Subcutaneous abdominal adipose tissue (tissue), 5 donors: ENCODE measurements at regions not wholly inside any gene's neighbourhood (a gene's known extent, or its start where the extent isn't known, plus 50 kb on each side); places are given as distances from the start of the nearest gene placed in this dataset.

ENCODE experiments used
- H3K27ac ChIP-seq: one replicate; pipeline ENCODE4 v1.7.0; 2013; ENCODE audit warnings: low read depth, mild to moderate bottlenecking, inconsistent platforms, low read length, moderate library complexity
- H3K27me3 ChIP-seq, 5 donors: one replicate each; pipeline ENCODE4 v1.7.0; 2013; ENCODE audit warnings: low read length in 5 of 5, inconsistent platforms in 1 of 5; ENCODE audit not compliant: control insufficient read depth in 5 of 5, insufficient read depth in 4 of 5
- H3K36me3 ChIP-seq, 5 donors: one replicate each; pipeline ENCODE4 v1.7.0; 2013; ENCODE audit warnings: low read length in 5 of 5; ENCODE audit not compliant: control insufficient read depth in 5 of 5, insufficient read depth in 5 of 5
- H3K4me1 ChIP-seq, 5 donors: one replicate each; pipeline ENCODE4 v1.7.0; 2013; ENCODE audit warnings: low read length in 5 of 5, mild to moderate bottlenecking in 3 of 5, moderate library complexity in 1 of 5; ENCODE audit not compliant: control insufficient read depth in 5 of 5, insufficient read depth in 5 of 5
- H3K4me3 ChIP-seq, 5 donors: one replicate each; pipeline ENCODE4 v1.7.0; 2013; ENCODE audit warnings: low read length in 5 of 5, low read depth in 1 of 5
- H3K9ac ChIP-seq, 5 donors: one replicate each; pipeline ENCODE4 v1.7.0; 2013; ENCODE audit warnings: low read length in 5 of 5, mild to moderate bottlenecking in 4 of 5, moderate library complexity in 3 of 5
- H3K9me3 ChIP-seq, 5 donors: one replicate each; pipeline ENCODE4 v1.7.0; 2013; ENCODE audit warnings: low read length in 5 of 5; ENCODE audit not compliant: control insufficient read depth in 5 of 5
- donor health status: healthy.
- donor health status: healthy.
- donor health status: healthy.
- donor health status: healthy.
- donor health status: healthy.

DNA sequence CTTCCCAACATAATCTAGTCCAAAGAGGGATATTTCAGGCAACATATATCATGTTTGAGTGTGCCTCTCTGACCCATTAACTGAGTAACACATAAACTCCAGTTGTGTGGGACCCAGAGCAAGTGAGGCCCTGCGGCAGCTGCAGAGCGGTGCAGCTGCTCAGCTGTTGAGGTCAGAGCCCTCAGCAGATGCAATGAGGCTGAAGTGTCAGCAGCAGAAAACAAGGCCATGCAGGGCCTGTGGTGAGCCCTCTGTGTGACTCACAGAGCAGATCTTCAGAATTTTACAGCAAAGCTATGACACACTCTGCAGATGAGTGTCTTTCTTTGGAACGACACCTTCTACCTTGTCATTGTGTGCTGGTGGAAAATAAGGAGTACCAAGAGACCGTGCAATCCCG lies 168.5 kb downstream of the CBLN2 start:
- Histone ChIP-seq H3K4me1 (no peaks in the 10 kb centered on the region), H3K9me3 (peaks cover 0 to 6% (median 0%) of the 10 kb centered on the region in 5 donors), H3K36me3 (no peaks in the 10 kb centered on the region), H3K27ac (no peak overlapping the region), H3K9ac (no peak overlapping the region), H3K27me3 (no peaks in the 10 kb centered on the region), H3K4me3 (no peak overlapping the region)

GRCh38 chr18:72372076-72372475 lies 172.1 kb downstream of the CBLN2 start:
- peaks cover 0 to 8% (median 0%) of the 10 kb centered on the region in 5 donors for H3K9me3 ChIP-seq
- no peaks in the 10 kb centered on the region for H3K4me1 ChIP-seq
- H3K4me3 ChIP-seq: no peak overlapping the region
- H3K9ac ChIP-seq: no peak overlapping the region
- no peak overlapping the region for H3K27ac ChIP-seq
- H3K36me3 ChIP-seq: no peaks in the 10 kb centered on the region
- H3K27me3 ChIP-seq: no peaks in the 10 kb centered on the region

DNA sequence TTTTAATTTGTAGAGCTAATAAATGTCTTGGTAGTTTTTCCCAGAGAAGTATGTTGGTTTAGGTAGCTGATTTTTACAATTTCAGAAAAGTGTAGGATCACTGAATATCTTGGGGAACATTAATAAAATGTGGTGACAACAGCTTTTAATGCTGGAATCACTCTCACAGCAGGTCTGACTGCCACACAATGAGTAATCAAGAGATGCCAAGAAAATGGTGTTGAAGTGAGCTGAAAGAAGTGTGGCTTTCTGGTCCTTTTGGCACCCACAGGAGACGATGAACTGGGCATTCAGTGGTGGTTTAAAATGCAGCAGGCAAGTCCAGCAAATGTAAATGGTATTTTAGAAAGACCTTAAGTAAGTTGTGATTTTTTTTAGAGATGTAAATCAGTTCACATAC lies 175.8 kb downstream of the CBLN2 start:
- no peaks in the 10 kb centered on the region for H3K27me3 ChIP-seq
- H3K9ac ChIP-seq: no peak overlapping the region
- H3K27ac ChIP-seq: no peak overlapping the region
- no peaks in the 10 kb centered on the region for H3K36me3 ChIP-seq
- H3K4me1 ChIP-seq: no peaks in the 10 kb centered on the region
- H3K4me3 ChIP-seq: no peak overlapping the region
- H3K9me3 ChIP-seq: peaks cover 0 to 3% (median 0%) of the 10 kb centered on the region in 5 donors

GRCh38 chr18:72360634-72361033 lies 183.5 kb downstream of the CBLN2 start:
- Histone ChIP-seq H3K27me3 (no peaks in the 10 kb centered on the region), H3K9ac (no peak overlapping the region), H3K27ac (no peak overlapping the region), H3K9me3 (no peaks in the 10 kb centered on the region), H3K4me3 (no peak overlapping the region), H3K36me3 (no peaks in the 10 kb centered on the region), H3K4me1 (no peaks in the 10 kb centered on the region)

DNA sequence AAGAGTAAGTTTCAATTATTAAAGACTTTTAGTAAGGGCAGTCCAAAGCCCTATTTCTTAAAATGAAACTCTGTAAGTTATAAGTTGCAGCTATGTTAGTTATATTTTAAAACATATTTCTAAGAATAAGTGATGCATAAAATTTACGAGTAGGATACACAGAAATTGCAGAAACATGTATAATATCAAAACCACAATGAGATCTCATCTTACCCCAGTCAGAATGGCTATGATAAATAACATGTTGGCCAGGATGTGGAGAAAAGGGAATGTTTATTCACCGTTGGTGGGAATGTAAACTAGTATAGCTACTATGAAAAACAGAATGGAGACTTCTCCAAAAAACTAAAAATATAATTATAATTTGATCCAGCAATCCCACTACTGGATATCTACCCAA lies 201.2 kb downstream of the CBLN2 start:
- Histone ChIP-seq H3K9me3 (no peaks in the 10 kb centered on the region), H3K27ac (no peak overlapping the region), H3K4me1 (no peaks in the 10 kb centered on the region), H3K4me3 (no peak overlapping the region), H3K27me3 (no peaks in the 10 kb centered on the region), H3K36me3 (no peaks in the 10 kb centered on the region), H3K9ac (no peak overlapping the region)

- no peaks in the 10 kb centered on the region for H3K36me3 ChIP-seq
- H3K9ac ChIP-seq: no peak overlapping the region
- H3K27me3 ChIP-seq: no peaks in the 10 kb centered on the region
- no peaks in the 10 kb centered on the region for H3K4me1 ChIP-seq
- H3K27ac ChIP-seq: no peak overlapping the region
- H3K4me3 ChIP-seq: no peak overlapping the region
- no peaks in the 10 kb centered on the region for H3K9me3 ChIP-seq
Observed at GRCh38 chr18:72339976-72340375, 204.2 kb downstream of the CBLN2 start.

DNA sequence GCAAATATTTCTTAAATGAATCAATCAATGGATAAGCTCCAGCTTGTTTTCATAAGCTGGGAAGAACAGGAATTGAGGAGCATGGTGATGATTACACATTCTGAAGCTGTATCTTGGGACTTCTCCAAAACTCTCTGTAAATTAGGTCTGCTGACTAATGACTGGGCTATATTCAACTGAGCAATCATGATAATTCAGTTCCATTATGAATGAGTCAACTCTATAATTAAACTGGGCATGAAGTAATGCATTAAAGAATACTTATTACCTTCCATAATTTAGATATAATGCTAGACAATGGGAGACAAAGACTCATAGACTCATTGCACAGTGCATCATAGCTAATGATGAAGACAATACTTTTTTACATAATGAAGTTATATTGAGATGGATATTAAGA lies 207.4 kb downstream of the CBLN2 start:
- Histone ChIP-seq H3K4me1 (no peaks in the 10 kb centered on the region), H3K36me3 (no peaks in the 10 kb centered on the region), H3K9ac (no peak overlapping the region), H3K27ac (no peak overlapping the region), H3K27me3 (no peaks in the 10 kb centered on the region), H3K4me3 (no peak overlapping the region), H3K9me3 (no peaks in the 10 kb centered on the region)

- Histone ChIP-seq H3K9me3 (no peaks in the 10 kb centered on the region), H3K27ac (no peak overlapping the region), H3K36me3 (no peaks in the 10 kb centered on the region), H3K9ac (no peak overlapping the region), H3K27me3 (no peaks in the 10 kb centered on the region), H3K4me3 (no peak overlapping the region), H3K4me1 (no peaks in the 10 kb centered on the region)
Observed at GRCh38 chr18:72329533-72329932, 214.6 kb downstream of the CBLN2 start.

DNA sequence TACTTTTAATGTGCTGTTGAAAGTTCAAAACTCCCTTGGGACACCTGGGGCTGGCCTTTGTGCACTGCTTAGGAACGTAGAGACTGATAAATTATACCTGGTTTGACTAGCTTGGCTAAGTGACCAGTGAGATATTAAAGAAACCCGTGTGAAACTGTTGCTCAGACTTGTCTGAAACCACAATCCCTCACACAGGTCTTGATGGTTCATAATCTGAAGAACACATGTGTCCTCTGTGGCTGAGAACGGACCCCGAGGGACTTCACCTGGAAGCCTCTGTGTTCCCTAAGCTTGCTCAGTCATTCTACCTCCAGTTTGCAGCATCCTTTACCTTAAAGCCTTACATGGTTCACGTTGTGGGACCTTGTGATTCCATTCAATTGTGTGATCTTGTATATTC lies 218.8 kb downstream of the CBLN2 start:
- Histone ChIP-seq H3K9me3 (no peaks in the 10 kb centered on the region), H3K4me1 (no peaks in the 10 kb centered on the region), H3K36me3 (no peaks in the 10 kb centered on the region), H3K27ac (no peak overlapping the region), H3K4me3 (no peak overlapping the region), H3K9ac (no peak overlapping the region), H3K27me3 (no peaks in the 10 kb centered on the region)

- H3K4me1 ChIP-seq: no peaks in the 10 kb centered on the region
- H3K4me3 ChIP-seq: no peak overlapping the region
- H3K9ac ChIP-seq: no peak overlapping the region
- H3K27ac ChIP-seq: no peak overlapping the region
- H3K27me3 ChIP-seq: no peaks in the 10 kb centered on the region
- no peaks in the 10 kb centered on the region for H3K36me3 ChIP-seq
- H3K9me3 ChIP-seq: no peaks in the 10 kb centered on the region
Observed at GRCh38 chr18:72324677-72325076, 219.5 kb downstream of the CBLN2 start.

DNA sequence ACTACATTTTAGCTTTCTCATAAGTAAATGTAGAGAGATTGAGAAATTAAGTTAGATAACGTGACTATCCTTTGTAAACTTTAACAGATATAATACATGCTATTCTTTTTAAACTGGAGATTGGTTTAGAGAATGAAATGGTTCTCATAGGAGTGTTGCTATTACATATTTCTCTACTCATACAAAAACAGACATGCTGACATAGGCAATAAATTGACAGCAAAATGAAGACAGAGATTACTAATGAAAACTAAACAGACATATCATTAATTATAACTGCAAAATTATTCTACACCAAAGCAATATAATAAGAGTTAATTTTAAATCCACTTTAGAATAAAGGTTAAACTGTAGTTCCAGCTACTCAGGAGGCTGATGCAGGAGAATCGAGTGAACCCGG lies 227.6 kb downstream of the CBLN2 start:
- H3K4me1 ChIP-seq: no peaks in the 10 kb centered on the region
- H3K27ac ChIP-seq: no peak overlapping the region
- H3K4me3 ChIP-seq: no peak overlapping the region
- H3K27me3 ChIP-seq: no peaks in the 10 kb centered on the region
- H3K36me3 ChIP-seq: peaks cover 0 to 4% (median 0%) of the 10 kb centered on the region in 5 donors
- no peak overlapping the region for H3K9ac ChIP-seq
- H3K9me3 ChIP-seq: peaks cover 0 to 4% (median 0%) of the 10 kb centered on the region in 5 donors
